ENCODE measurements at regions not wholly inside any gene's neighbourhood (a gene's known extent, or its start where the extent isn't known, plus 50 kb on each side); places are given as distances from the start of the nearest gene placed in this dataset.

DNA sequence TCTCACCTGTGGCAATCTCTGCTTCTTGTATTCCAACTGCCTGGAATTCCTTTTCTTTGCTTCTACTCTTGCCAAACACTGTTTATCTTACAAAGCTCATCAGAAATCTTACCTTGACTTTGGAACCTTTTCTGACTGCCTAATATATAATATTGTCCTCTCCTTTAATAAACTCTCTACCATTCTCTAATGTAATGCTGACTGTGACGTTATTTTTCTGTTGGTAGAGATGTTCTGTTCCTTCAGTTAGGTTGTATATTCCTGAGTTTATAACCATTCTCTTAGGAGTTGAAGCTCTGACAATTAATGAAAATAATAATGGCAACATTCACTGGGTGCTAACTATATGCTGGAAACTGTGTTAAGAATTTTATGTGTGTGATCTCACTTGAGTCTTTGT, 188.8 kb upstream of the ATP10B start:
- intact Hi-C loops (cut with DNase I): no loop called here
- Histone ChIP-seq H3K4me3 (no peak overlapping the region), H3K27ac (no peak overlapping the region), H3K36me3 (replicated peaks in 1 of 2) (no peaks in the 10 kb centered on the region), H3K9me3 (replicated peaks in 1 of 3) (no peaks in the 10 kb centered on the region), H3K27me3 (no peaks in the 10 kb centered on the region), H3K4me1 (replicated peaks in 1 of 2) (no peaks in the 10 kb centered on the region)
- TF ChIP-seq, protein P1, sequence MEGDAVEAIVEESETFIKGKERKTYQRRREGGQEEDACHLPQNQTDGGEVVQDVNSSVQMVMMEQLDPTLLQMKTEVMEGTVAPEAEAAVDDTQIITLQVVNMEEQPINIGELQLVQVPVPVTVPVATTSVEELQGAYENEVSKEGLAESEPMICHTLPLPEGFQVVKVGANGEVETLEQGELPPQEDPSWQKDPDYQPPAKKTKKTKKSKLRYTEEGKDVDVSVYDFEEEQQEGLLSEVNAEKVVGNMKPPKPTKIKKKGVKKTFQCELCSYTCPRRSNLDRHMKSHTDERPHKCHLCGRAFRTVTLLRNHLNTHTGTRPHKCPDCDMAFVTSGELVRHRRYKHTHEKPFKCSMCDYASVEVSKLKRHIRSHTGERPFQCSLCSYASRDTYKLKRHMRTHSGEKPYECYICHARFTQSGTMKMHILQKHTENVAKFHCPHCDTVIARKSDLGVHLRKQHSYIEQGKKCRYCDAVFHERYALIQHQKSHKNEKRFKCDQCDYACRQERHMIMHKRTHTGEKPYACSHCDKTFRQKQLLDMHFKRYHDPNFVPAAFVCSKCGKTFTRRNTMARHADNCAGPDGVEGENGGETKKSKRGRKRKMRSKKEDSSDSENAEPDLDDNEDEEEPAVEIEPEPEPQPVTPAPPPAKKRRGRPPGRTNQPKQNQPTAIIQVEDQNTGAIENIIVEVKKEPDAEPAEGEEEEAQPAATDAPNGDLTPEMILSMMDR (IDR thresholded peaks at IDR 0.05): no peak
- no peak for TF ChIP-seq POLR2A (IDR thresholded peaks at IDR 0.05)
- no peak for DNase-seq
- 52 to 67% (median 62%) methylated on average over 1 of the region's 1 CpG for WGBS, 4 donors

DNA sequence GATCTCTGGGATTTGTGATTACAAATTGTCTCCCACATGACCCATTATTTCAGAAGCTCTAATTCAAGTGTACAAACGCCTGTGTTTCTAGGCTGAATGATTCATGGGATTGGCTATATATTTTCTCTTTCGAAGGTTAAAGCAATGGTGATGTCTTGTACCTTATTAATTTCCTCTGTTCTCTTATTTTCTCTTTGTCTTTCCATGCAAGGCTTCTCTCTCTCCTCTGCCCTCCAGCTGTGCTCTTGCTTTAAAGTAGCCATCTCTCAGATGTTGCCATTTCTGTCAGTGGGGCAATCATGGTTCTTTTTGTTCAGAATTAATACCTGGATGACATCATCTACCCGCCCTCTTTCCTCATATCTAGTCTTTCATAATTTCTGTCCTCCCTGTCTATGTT, 184.3 kb upstream of the ATP10B start:
- TF ChIP-seq POLR2A (IDR thresholded peaks at IDR 0.05): no peak
- TF ChIP-seq, protein P1 (IDR thresholded peaks at IDR 0.05): no peak

DNA sequence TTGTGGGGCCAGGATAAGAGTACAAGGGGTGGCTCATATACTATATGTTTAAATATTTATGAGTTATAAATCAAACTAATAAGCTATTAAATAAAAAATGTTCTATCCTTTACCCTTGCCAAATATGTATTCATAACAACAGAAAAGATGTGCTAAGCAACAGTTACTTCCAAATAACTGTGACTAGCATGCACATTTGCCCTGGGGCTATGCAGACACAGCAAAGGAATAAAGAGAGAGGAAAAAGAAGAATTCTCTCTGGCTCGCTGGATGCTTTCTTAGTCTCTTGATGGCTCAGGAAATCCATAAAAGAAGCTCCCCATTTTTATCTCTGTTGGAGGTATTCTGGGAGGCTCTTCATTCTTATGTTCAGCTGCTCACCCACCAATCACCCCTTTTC, 182.4 kb upstream of the ATP10B start:
- Histone ChIP-seq H3K36me3 (replicated peaks in 1 of 2) (no peaks in the 10 kb centered on the region), H3K27me3 (no peaks in the 10 kb centered on the region), H3K4me3 (no peak overlapping the region), H3K27ac (no peak overlapping the region), H3K9me3 (replicated peaks in 1 of 3) (no peaks in the 10 kb centered on the region), H3K4me1 (replicated peaks in 1 of 2) (no peaks in the 10 kb centered on the region)
- intact Hi-C loops (cut with DNase I): no loop called here
- WGBS, 4 donors: 62 to 71% (median 66%) methylated on average over 1 of the region's 1 CpG
- peak in 1 of 7 donors; percentile 58 for DNase-seq
- TF ChIP-seq POLR2A (IDR thresholded peaks at IDR 0.05): no peak
- TF ChIP-seq, protein P1 (IDR thresholded peaks at IDR 0.05): no peak

More for the DNA sequence above, 184.3 kb upstream of the ATP10B start:
- WGBS, 4 donors: 52 to 66% (median 64%) methylated on average over 3 of the region's 3 CpGs
- H3K4me3 ChIP-seq: no peak overlapping the region
- H3K9me3 ChIP-seq (replicated peaks in 1 of 3): no peaks in the 10 kb centered on the region
- no peak for DNase-seq
- H3K36me3 ChIP-seq (replicated peaks in 1 of 2): no peaks in the 10 kb centered on the region
- intact Hi-C loops (cut with DNase I): no loop called here
- H3K27me3 ChIP-seq: no peaks in the 10 kb centered on the region
- H3K27ac ChIP-seq: no peak overlapping the region
- H3K4me1 ChIP-seq (replicated peaks in 1 of 2): no peaks in the 10 kb centered on the region

DNA sequence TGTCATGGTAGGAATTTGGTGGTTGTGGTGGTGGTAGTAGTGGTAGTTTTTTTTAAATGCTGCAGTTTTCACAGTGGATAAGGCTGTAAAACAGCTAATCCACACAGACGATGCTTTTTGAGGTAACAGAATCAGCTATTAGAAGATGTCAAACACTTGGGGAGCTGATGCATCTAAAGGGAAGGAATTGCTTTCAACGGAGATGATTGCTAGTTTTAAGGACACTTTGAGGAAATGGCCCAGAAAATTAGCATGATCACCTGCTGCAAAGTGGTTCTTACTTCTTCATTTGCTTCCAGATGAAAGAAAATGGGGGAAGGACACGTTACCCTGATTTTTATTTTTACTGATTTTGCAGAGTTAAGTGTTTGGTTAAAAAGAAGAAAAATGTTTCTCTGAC, 178.2 kb upstream of the ATP10B start:
- TF ChIP-seq, protein P1 (IDR thresholded peaks at IDR 0.05): no peak
- TF ChIP-seq POLR2A (IDR thresholded peaks at IDR 0.05): no peak
- H3K4me3 ChIP-seq: no peak overlapping the region
- H3K4me1 ChIP-seq (replicated peaks in 1 of 2): no peaks in the 10 kb centered on the region
- H3K27me3 ChIP-seq: no peaks in the 10 kb centered on the region
- H3K36me3 ChIP-seq (replicated peaks in 1 of 2): no peaks in the 10 kb centered on the region
- no peak for DNase-seq
- intact Hi-C loops (cut with DNase I): no loop called here
- WGBS, 4 donors: 40 to 50% (median 42%) methylated on average over 3 of the region's 3 CpGs
- H3K9me3 ChIP-seq (replicated peaks in 1 of 3): no peaks in the 10 kb centered on the region
- H3K27ac ChIP-seq: no peak overlapping the region

Measured in adrenal gland (tissue), 9 donors.